ENCODE measurements at regions not wholly inside any gene's neighbourhood (a gene's known extent, or its start where the extent isn't known, plus 50 kb on each side); places are given as distances from the start of the nearest gene placed in this dataset.

- TF ChIP-seq EZH2 (IDR thresholded peaks at IDR 0.05; ENCODE audit: borderline replicate concordance, low read depth, low read length, poor library complexity, severe bottlenecking), result no peak
- TF ChIP-seq CTCF (conservative IDR thresholded peaks at IDR 0.05; ENCODE audit: low read depth, low read length), result no peak
Measured at GRCh38 chr4:114156371-114156770, 176.9 kb upstream of the ARSJ start.
